ENCODE measurements at regions not wholly inside any gene's neighbourhood (a gene's known extent, or its start where the extent isn't known, plus 50 kb on each side); places are given as distances from the start of the nearest gene placed in this dataset.

- H3K18ac ChIP-seq (ENCODE audit: extremely low read depth, low read length): no peak overlapping the region
- no peak overlapping the region for H3K4ac ChIP-seq (replicated peaks; ENCODE audit: insufficient read length, low read depth, low read length)
- no peak overlapping the region for H3K27ac ChIP-seq (ENCODE audit: low read depth, low read length)
- no peak overlapping the region for H3K4me3 ChIP-seq (ENCODE audit: extremely low read depth in 1 of 4, insufficient read depth in 2 of 4, low read depth in 3 of 4, low read length in 4 of 4)
- no peaks in the 10 kb centered on the region for H3K79me2 ChIP-seq (ENCODE audit: control insufficient read depth in 1 of 2, insufficient read depth in 2 of 2, low read length in 2 of 2)
- H3K36me3 ChIP-seq (ENCODE audit: control insufficient read depth in 2 of 4, insufficient read depth in 4 of 4, low read length in 3 of 4): no peaks in the 10 kb centered on the region
- no peak overlapping the region for H2BK15ac ChIP-seq (ENCODE audit: low read length)
- no peak overlapping the region for H3K9ac ChIP-seq (replicated peaks in 1 of 4; ENCODE audit: extremely low read depth in 1 of 4, low read depth in 3 of 4, low read length in 3 of 4)
- H3K27me3 ChIP-seq (replicated peaks in 1 of 4; ENCODE audit: control insufficient read depth in 3 of 4, extremely low read depth in 1 of 4, insufficient read depth in 3 of 4, low read length in 3 of 4): no peaks in the 10 kb centered on the region
- no peak overlapping the region for H3K56ac ChIP-seq (replicated peaks; ENCODE audit: insufficient read length, low read depth, low read length)
- no peaks in the 10 kb centered on the region for H4K20me1 ChIP-seq (replicated peaks in 1 of 2; ENCODE audit: control insufficient read depth in 1 of 2, insufficient read depth in 2 of 2, low read length in 2 of 2)
- FAIRE-seq (no peak), DNase-seq (ENCODE audit: low read depth in 1 of 2, low spot score in 2 of 2) (no peak)
- H3K9me3 ChIP-seq (ENCODE audit: insufficient read depth in 2 of 2, low read depth in 1 of 2, low read length in 1 of 2): no peaks in the 10 kb centered on the region
- H4K5ac ChIP-seq (ENCODE audit: insufficient read length, low read depth, low read length): no peak overlapping the region
- no peaks in the 10 kb centered on the region for H3K23me2 ChIP-seq (ENCODE audit: low read depth, low read length)
- CTCF ChIA-PET (ENCODE audit: partially characterized antibody): interaction anchor here (0.8 to 7.6 kb wide), 11 partner anchors 9 to 558 kb away, joined by 3 to 61 read pairs (median 4); no protein-coding TSS in a partner anchor
- H3K23ac ChIP-seq (ENCODE audit: insufficient read length): no peak overlapping the region
- H2BK5ac ChIP-seq (ENCODE audit: low read depth, low read length): no peak overlapping the region
- H2AFZ ChIP-seq (ENCODE audit: low read length): no peak overlapping the region
- no peak overlapping the region for H3K4me2 ChIP-seq (ENCODE audit: insufficient read depth in 1 of 2, low read depth in 2 of 2, low read length in 2 of 2)
- no peak overlapping the region for H2AK5ac ChIP-seq (ENCODE audit: low read depth, low read length)
- H2BK20ac ChIP-seq (ENCODE audit: low read length): no peak overlapping the region
- no peak overlapping the region for H2BK12ac ChIP-seq (ENCODE audit: low read depth, low read length)
- no peaks in the 10 kb centered on the region for H3K79me1 ChIP-seq (ENCODE audit: low read depth, low read length)
- H4K8ac ChIP-seq (ENCODE audit: extremely low read depth, insufficient read depth, low read length): peak overlapping the region; percentile 45; the same call in 1 of the 2 replicates
- no peak overlapping the region for H4K91ac ChIP-seq (replicated peaks; ENCODE audit: insufficient read length, low read length)
- peaks cover 0 to 4% (median 2%) of the 10 kb centered on the region in 4 experiments; a peak in 3 of 7 replicates for H3K4me1 ChIP-seq (replicated peaks in 1 of 4; ENCODE audit: control insufficient read depth in 3 of 4, insufficient read depth in 4 of 4, low read length in 3 of 4)
- H3K14ac ChIP-seq (ENCODE audit: insufficient read length): no peak overlapping the region
- no peak overlapping the region for H2BK120ac ChIP-seq (replicated peaks; ENCODE audit: low read depth, low read length)
- 87% methylated on average over 12 of the region's 12 CpGs; no CpG with 5 or more reads in 1 of the 2 experiments for WGBS, 2 experiments (ENCODE audit: extremely low coverage in 1 of 2, insufficient coverage in 1 of 2, insufficient read length in 1 of 2, insufficient replicate concordance in 2 of 2, low coverage in 1 of 2, low lambda C conversion rate in 2 of 2, missing lambda C conversion rate in 1 of 2)
- POLR2A ChIA-PET (ENCODE audit: partially characterized antibody): no interaction called here
- TF ChIP-seq GTF2F1 (IDR thresholded peaks at IDR 0.05; ENCODE audit: borderline replicate concordance, low read depth, low read length) (no peak), SIRT6 (IDR thresholded peaks at IDR 0.05; ENCODE audit: low read length) (no peak), CREB1 (IDR thresholded peaks at IDR 0.05) (no peak), BACH1 (IDR thresholded peaks at IDR 0.05; ENCODE audit: low read length) (no peak), ASH2L (IDR thresholded peaks at IDR 0.05; ENCODE audit: low read length) (no peak), NRF1 (IDR thresholded peaks at IDR 0.05; ENCODE audit: low read depth, low read length) (no peak), SIX5 (IDR thresholded peaks at IDR 0.05; ENCODE audit: low read depth, low read length) (no peak), RAD21 (IDR thresholded peaks at IDR 0.05 in 1 of 2, conservative IDR thresholded peaks at IDR 0.05 in 1 of 2; ENCODE audit: low read depth in 2 of 2, low read length in 2 of 2) (no peak), JUN (IDR thresholded peaks at IDR 0.05; ENCODE audit: low read depth, low read length) (no peak), EZH2 (IDR thresholded peaks at IDR 0.05; ENCODE audit: low read depth, low read length, severe bottlenecking) (no peak), HDAC2 (IDR thresholded peaks at IDR 0.05; ENCODE audit: borderline replicate concordance in 1 of 2, low read depth in 2 of 2, low read length in 2 of 2) (no peak), RFX5 (IDR thresholded peaks at IDR 0.05; ENCODE audit: borderline replicate concordance, low read depth, low read length) (no peak), TCF12 (IDR thresholded peaks at IDR 0.05; ENCODE audit: low read depth, low read length) (no peak), KDM4A (IDR thresholded peaks at IDR 0.05; ENCODE audit: low read depth, low read length, severe bottlenecking) (no peak)
These were observed 97.2 kb upstream of the BLID start for GRCh38 chr11:122213171-122213570.

Measured in H1 (cell line).